Stimulated activated CD8-positive, alpha-beta memory T cell treated with anti-CD3 and anti-CD28 coated beads, Interleukin-15, amount 100 ng/mL, for 24 hours (primary cell): ENCODE measurements at regions not wholly inside any gene's neighbourhood (a gene's known extent, or its start where the extent isn't known, plus 50 kb on each side); places are given as distances from the start of the nearest gene placed in this dataset.

Source experiments
- DNase-seq: peaks from one replicate; pipeline ENCODE4 v3.0.0-alpha.2; 2020; ENCODE audit warnings: low read depth

DNA sequence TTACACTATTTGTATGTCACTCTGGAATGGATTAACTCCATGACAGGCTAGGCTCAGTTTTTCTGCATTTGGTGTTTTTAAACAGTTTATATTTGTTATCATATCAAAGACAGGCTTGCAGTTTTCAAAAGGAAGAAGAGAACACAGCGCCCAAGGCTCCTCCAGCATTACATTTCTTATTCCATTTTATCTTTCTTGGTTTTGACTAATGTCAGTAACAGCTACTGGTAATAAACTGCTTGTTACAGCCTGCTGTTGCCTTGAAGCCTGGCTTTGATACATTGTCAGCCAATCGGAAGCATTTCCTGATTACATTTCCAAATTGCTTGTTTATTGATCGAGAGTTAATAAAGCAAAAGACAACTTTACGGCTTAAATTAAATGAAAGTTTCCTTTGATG, 166.0 kb upstream of the MDFIC start:
- DNase-seq: no peak

DNA sequence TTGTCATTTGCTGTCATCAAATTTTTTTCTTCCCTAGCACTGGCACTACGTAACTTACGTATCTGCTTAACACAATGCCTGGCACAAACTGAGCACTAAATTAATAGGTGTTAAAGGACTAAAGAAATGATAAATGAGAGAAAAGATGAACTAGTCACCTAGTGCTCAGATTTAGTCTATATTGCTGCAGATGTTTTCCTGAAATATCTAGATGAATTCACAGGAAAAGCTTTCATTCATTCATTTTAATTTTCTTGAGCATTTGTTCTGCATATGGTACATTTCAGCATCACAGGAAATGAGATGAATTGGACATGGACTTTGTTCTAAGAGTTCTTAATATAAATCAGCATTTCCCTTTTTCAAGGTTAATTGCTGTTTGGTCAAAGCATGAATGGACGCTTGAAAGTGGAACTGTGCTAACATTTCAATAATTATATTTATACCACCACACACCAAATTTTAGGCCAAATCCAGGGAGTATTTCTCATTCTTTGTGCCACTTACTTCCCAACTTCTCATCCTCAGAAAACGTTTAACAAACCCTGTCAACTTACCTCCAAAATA, 163.2 kb upstream of the MDFIC start:
- DNase-seq: no peak

DNA sequence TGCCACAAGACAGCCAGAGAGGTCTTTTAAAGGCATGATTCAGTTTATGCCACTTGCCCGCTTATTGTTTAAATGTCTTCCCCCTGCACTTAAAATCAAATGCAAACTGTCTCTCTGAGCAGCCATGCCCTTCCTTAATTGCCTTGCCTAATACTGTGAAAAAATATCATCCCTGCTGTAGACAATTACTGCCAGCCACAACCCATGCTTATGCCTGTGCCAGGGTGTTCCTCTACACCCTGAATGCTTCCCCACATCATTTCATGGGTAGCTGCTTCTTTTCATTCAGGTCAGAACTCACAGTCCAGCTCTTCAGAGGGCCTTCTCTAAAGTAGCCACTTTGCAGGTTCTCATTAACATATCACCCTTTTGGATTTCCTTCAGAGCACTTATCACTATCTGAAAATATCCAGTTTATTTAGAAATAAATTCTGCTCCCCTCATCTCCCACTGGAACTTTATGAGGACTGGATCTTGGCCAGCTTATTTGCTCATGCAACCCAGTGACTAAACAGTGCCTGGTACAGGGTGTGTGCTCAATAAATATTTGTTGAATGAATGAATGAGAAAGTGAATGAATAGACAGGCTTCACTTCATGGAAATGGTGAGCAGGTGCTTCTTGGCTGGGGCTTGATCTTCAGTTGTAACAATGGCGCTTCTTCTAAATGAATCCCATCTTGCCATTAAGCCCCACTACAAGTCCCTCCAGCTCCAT, 162.4 kb upstream of the MDFIC start:
- DNase-seq: no peak

DNA sequence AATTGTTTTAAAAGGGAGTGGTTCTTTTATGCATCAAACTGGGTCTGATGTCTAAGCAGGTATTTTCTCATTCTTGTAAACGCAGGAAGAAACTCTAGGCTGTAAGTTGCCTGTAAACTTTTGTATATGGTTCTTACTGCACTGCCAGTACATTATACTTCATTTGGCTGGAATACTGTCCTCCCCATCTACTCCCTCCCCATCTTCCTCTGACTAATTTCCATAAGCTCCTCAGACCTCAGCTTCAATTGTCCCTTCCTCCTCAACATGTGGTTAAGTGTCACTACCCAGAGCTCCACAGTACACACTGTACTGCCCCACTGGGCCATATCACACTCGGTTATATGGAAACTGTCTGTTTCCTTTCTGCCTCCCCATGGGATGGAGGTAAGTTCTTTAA, 161.4 kb upstream of the MDFIC start:
- DNase-seq: no peak

DNA sequence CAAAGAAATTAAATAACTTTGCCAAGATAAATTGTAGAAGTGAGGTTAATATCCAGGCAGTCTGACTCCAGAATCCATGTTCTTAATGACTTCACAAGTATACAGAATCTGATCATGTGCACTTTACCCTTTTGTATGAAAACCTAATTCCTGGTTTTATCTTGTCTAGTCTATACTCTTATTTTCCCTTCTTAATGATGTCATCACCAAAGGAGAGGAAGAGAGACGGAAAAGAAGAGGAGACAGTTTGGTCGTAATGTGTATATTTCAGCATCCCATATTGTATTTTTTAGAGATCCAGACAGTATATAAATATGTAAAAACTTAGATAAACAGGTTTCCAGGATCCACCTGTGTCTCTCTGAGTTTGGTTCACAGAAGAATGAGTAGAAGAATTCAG, 159.9 kb upstream of the MDFIC start:
- DNase-seq: no peak

DNA sequence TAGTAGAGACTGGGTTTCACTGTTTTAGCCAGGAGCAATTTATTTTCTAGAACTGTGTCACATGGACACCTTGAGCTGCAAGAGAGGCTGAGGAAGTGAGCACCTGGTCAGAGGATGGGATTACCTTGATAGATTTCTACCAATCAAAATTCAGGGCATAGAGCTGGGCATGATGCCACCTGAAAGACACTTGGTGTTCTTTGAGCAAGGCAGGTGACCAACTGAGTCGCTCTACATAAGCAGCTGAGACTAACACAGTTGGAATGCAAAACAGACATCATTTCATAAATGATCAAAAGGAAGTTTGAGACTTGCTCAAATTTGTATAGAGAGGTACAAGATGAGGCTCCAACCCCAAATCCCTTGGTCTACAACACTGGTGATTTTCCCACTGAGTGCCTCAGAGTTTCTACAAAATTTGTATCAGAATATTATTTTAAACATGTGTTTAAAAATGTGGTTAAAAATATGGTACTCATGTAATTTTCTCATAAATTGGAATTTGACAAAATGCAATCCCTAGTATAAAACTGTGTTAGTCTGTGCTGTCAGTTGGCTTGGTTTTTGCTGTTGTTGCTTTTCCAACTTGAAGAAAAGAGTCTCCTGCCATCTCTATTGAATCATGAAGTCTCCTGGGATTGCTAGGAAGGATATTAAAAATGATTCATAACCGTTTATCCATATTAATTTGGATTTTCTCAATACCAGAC, 156.4 kb upstream of the MDFIC start:
- no peak for DNase-seq

DNA sequence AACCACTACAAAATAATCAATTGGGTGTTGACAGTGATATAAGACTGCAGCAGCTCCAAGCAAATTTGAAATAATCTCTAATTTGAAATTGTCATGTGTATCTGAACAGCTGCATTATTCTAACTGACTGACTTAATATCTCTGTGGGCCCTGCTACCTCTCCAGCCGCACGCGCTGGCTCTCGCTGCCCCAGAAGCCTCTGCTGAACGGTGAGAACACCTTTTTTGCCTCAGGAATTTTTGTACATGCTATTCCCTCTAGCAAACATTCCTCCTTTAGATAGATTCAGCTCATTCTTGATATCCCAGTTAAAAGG, 155.9 kb upstream of the MDFIC start:
- DNase-seq: no peak

DNA sequence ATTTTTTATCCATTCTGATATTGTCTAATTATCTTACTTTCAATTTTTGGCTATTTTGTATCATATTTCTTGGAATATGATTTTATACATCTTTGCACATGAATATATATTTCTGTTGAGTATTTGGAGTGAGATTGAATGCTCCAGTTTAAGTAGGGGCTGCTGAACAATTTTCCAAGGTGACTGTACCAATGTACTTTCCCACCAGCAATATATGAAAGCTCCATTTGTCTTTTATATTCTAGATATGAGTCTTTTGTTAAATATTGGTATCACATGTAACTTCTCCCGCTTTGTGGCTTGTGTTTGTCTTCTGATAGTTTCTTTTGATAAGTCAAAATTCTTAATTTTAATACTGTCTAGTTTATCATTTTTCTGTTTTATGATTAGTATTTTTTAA, 144.6 kb upstream of the MDFIC start:
- no peak for DNase-seq

DNA sequence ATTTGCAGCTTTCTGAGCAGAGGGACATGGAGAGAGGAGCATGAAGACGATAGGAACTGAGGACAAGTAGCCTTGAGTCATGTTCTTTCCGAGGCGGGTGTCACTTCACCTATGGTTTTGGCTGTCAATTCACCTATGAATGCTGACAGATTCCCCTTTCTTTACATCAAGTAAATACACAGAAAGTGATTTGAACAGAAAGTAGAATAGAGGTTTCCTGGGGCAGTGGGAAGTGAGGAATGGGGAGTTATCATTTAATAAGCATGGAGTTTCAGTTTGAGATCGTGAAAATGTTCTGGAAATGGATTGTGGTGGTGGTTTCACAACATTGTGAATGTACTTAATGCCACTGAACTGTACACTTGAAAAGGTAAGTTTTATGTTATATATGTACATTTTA, 138.4 kb upstream of the MDFIC start:
- DNase-seq: no peak

DNA sequence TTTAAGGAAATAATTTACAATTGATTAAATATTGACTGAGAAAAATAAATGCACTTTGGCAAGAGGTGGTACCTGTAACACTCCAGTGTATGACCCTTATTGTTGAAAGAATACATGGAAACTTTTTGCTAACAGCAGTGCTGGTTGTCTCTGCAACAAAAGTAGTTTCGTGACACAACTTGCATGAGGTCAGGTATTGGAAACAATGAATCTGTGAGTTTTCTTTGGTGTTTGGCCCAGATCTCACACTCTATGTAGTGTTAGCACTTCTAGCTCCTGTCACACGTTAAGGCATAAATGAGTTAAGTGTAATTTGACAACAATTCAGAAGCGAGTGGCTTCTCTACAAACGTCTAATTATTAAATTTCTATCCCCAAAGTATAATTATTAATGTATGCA, 137.7 kb upstream of the MDFIC start:
- no peak for DNase-seq

DNA sequence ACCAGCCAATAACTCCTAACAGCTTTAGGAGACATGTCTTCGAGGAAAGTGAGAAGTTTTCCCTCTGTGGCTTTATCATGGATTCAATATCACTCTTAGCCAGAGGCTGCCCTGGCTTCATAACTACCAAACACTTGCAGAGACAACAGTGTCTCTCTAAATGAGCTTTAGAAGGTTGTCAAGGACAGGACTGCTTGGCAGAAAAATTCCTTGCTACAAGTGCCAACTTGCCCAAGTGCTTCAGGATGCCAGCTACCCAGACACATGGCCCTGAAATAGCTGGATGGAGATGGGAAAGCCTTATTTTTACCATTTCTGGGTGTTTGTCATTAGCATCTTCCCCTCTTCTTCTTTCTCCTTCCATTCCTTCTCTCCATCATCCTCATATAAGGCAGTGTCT, 137.1 kb upstream of the MDFIC start:
- no peak for DNase-seq

DNA sequence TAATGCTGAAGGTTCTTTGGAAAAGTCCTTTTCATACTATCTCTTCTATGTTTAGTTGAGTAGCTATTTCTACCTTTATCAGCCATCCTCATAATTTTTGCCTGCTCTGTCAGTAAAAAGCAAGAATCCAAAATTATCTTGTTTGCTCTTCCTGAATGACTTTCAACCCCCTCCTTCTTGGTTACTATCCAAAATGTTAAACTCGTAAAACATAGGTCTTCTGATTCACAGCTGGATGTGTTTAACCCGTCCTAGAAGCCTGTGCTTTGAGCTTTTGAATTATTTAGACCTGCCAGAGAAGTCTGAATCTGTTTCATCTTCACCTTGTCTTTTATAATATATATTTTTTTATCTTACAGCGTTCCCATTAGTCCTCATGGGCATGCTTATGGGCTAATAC, 136.4 kb upstream of the MDFIC start:
- no peak for DNase-seq

DNA sequence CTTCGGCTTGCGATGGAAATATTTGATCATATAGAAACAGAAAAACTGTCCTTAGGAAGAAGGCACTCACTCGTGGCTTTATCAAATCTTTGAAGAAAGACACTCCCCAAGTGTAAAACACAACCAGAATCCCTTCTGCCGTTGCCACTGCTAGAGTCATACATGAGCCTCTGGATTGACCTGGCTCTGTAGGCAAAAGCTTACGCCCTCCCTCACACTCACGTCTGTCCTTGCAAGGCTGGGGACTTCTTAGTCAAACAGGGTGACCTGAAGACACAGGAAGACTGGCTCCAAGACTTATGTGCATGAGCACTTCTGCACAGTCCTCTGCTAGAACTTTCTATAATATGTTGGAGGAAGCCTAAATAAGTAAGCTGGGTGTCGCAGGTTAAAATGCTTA, 135.4 kb upstream of the MDFIC start:
- DNase-seq: no peak

DNA sequence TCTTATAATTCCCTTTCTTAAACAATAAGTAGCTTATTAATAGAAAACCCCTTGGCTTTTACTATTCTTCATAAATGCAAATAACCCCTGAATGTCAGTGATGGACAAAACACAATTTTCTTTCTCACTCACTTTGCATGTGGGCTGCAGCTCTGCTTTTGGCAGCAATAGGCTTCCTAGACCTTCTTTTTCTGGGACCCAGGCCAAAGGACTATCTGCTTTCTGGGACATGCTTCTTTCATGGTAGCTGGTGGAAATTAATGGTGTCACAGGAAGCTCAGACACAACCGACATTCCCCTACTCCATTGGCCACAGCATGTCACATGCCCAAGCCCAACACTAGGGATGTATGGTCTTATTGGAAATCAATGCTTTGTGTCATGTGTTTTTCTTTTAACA, 134.3 kb upstream of the MDFIC start:
- DNase-seq: no peak

DNA sequence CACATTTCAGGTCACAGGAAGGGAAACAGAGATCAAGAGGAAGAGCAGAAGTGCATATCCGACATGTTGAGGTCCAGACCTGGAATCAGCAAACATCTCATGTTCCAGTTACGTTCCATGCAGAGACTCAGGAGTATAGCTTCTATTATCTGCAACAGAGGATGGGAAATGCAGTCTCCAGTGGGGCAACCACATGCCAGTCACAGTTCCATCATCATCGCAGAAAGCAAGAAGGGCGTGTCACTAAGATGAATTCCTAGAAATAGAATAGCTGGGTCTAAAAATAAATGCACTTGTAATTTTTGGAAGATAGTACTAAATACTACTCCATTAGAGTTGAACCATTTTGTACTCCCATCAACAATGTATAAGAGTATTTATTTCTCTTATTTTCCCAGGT, 133.2 kb upstream of the MDFIC start:
- no peak for DNase-seq

DNA sequence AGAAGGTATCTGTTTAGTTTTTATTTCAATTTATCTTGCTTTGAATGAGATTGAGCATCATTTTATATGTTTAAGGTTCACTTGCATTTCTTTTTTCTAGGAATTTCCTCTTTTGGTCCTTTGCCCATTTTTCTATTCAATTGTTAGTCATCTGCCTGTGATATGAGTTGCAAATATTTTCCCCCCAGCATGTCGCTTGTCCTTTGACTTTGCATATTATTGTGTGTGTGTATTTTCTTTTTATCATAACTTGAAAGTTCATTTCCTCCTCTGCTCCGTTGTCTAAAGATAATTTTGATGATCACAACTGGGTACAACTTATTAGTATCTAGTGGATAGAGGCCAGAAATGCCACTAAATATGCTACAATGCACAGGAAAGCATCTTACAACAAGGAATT, 132.7 kb upstream of the MDFIC start:
- DNase-seq: no peak

DNA sequence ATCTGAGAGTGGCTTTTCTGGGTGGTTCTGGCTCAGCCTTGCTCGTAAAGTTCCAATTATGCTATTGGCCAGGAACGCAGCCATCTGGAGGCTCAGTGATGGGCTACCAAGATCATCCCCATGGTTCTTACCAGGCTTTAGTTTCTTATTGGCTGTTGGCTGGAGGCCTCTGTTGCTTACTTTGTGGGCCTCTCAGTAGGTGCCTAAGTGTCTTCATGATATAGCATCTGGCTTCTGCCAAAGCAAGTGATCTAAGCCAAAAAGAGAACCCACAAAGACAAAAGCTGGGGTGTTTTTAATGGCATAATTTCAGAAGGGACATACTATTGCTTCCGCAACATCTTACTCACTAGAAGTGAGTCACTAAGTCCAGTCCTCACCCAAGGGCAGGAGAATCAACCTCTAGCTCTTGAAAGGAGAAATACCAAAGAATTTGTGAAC, 132.0 kb upstream of the MDFIC start:
- no peak for DNase-seq

DNA sequence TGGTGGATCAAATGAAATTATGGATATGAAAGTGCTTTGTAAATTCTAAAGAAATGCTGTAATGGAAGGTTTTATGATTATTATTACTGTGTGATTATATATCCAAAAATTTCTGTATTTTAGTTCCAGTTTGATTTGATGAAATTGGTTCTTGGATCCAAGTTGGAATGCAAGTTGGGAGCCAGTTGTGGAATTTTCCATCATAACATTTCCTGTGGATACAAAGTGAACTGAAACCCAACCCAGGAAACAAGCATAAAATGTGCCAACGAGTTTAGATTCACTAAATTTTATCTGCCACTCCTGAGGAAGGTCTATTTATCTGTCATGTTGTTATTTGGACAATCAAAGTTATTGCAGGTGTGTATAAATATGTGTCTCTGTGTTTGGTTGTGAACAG, 131.4 kb upstream of the MDFIC start:
- no peak for DNase-seq

DNA sequence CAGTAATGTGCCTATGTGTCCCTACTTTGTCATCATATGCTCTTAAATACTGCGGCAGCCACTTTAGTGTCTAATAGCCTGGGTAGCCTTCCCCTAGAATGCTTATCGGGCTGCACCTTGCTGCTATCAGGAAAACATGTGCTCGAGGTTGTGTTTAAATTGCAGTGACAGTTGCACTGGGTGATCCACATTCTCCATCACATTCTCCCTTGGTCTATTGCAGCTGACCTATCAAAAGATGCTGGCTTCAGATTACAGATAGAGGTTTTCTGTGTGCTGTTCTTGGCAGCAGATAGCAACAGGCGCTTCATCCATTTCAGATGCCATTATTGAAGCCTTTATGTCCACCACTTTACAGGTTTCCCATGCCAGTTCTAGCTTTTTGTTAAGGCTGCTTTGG, 130.1 kb upstream of the MDFIC start:
- DNase-seq: no peak

DNA sequence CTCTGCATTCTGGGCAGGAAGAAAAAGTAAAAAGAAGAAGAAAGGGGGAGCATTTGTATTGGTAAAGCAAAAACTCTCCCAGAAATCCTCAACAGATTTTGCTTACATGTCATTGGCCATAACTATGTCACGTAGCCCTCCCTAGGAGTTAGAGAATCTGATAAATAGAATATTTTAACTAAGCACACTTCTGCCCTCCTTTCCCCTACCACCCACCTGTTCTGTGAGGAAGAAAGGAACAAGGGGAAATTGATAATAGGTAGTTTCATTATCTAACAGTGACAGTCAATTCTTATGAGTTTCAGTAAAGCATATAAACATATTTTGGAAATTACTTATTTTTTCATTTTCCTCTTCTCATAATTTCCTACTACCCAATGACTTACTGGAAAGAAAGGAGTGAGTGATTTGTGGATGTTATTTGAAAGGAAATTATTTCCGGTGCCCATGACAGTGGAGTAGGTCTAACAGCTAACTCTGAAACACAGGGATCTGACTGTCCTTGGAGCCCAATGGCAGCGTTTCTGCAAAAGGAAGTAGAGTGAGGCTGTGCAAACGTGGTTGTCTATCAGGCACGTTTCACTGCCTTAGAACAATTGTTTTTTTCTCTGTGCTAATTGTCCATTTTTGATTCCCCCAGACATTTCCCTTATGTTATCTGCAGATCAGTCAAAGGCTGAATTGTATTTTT, 128.6 kb upstream of the MDFIC start:
- DNase-seq: no peak

DNA sequence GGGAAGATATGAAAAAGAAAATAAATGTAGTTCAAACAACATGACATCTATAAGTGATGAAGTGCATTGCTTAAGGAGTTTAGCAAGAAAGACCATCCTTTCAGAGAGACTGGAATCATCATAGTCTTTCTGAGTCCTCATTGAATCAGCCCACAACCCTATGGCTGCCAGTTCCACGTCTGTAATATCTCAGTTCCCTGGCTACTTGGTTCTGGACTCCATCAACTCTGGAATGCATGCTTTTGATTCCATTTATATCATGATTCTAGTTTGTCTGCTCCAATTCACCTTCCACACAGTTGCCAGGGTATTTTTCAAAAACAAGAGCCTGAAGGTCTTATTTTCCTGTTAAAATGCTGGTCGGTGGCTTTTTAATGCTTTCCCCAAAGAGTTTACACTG, 126.4 kb upstream of the MDFIC start:
- DNase-seq: no peak

DNA sequence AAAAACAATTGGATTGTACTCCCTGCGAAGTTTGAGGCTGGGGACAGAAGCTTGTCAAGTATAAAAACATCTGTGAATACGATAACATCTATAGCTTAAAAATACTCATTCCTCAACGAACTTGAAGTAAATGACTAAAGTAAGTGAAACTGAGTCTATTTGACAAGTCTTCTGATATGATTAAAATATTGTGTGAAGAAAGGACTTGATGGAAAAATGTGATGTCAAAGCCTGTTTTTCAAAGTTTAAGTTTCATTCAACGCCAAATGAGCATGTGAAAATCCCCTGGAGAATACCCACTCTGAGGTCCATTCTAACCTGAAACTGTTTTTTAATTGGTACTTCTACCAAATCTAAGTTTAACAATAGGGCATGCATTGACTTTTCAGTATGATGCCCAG, 122.3 kb upstream of the MDFIC start:
- no peak for DNase-seq

DNA sequence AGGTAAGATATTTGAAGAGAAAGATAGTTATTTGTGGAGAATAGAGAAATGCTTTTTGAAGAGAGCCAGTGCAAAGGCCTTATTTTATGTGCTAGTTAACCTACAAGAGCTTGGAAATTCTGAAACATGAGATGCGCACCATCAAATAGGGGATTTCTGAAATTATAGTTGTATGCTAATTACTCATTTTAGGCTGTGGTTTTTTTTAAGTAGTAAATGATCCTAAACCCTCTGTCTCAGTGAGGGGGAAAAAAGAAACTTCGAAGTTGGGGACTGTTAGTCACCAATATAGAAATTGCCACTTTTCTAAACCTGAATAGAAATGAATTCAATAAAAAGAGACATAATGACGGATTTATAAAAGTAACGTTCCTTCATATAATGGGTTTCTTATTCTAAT, 119.3 kb upstream of the MDFIC start:
- no peak for DNase-seq
